ENCODE measurements at regions not wholly inside any gene's neighbourhood (a gene's known extent, or its start where the extent isn't known, plus 50 kb on each side); places are given as distances from the start of the nearest gene placed in this dataset.

GRCh38 chr5:159553792-159554191 is 223.5 kb upstream of the IL12B start:
- TF ChIP-seq CTCF (IDR thresholded peaks at IDR 0.05) (no peak), POLR2A (IDR thresholded peaks at IDR 0.05) (no peak)
